ENCODE measurements at regions not wholly inside any gene's neighbourhood (a gene's known extent, or its start where the extent isn't known, plus 50 kb on each side); places are given as distances from the start of the nearest gene placed in this dataset.

DNA sequence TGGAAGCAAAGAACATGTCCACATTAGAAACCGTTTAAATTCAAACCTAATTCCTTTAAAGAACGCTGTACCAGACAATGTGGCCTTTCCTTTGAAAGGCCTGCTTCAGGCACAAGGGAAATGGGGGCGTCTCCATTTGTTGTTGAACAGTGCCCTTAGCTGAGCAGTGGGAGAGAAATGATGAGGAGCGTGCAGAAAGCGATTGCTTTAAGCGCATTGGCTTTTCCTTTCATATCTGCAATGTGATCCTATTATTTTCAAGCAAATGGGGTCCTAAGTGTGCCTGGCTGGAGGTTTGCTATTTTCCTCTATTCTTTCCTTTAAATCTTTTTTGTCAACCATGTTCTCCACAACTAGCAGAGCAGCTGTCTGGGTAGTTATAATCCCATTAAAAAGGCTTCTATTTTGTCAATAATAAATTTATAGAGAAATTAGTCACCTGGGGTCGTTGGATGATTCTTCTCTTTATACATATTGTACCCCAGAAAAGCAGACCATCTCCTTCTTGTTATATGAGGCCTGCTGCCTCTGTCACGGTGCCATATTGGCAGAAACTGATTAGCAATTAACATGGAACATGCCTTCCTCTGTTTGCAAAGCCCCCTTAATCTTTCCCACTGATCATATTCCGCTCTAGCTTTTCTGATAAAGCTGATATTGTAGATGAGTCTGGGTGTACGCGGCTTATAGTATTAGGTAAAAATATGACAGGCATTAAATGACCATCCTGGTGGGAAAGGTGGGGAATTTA lies 151.1 kb upstream of the JAG1 start:
- no peak for TF ChIP-seq CTCF (conservative IDR thresholded peaks at IDR 0.05; ENCODE audit: low read depth, low read length)
- H3K4me3 ChIP-seq (ENCODE audit: low read length), result no peak overlapping the region
- DNase-seq (ENCODE audit: low read depth), result no peak

- no peak for TF ChIP-seq CTCF (conservative IDR thresholded peaks at IDR 0.05; ENCODE audit: low read depth, low read length)
- no peak for DNase-seq (ENCODE audit: low read depth)
- H3K4me3 ChIP-seq (ENCODE audit: low read length), result no peak overlapping the region
Observed at GRCh38 chr20:10826111-10826510, 152.3 kb upstream of the JAG1 start.

DNA sequence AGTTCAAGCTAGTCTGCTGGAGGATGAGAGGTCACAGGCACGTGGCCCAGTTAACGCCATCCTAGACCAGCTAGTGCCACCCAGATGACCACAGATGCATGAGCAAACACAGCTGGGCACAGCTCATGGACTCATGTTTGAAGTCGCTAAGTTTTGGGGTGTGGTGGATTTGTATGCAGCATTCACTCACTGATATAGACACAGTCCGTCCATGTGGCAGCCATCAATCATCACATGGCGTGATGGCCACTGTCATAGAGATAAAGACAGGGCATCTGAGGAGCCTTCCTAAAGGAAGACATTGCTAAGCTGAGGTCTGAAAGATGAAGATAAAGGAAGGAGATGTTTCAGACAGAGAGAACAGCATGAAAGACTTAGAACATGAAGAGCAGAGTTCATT lies 154.4 kb upstream of the JAG1 start:
- no peak overlapping the region for H3K4me3 ChIP-seq (ENCODE audit: low read length)
- TF ChIP-seq CTCF (conservative IDR thresholded peaks at IDR 0.05; ENCODE audit: low read depth, low read length), result no peak
- DNase-seq (ENCODE audit: low read depth), result no peak

GRCh38 chr20:10832141-10832540 lies 158.3 kb upstream of the JAG1 start:
- DNase-seq (ENCODE audit: low read depth), result no peak
- H3K4me3 ChIP-seq (ENCODE audit: low read length), result no peak overlapping the region
- no peak for TF ChIP-seq CTCF (conservative IDR thresholded peaks at IDR 0.05; ENCODE audit: low read depth, low read length)

DNA sequence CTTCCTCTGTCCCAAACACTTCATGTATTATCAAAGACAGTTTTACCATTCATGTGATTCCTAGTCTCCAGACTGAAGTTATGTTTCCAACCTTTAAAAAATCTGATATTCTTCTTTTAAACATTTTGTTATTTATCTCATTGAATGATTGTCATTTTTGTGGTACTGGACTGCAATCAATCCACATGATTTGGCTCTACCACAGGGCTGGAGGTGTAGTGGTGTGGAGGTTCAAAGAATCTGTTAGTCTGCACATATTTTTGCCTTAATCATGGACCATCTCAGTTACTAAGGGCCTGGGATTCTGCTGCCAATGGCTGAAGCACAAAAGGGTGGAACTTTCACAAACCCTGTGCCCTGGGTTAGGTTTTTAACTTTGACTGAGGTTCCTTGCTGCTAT lies 164.1 kb upstream of the JAG1 start:
- no peak for DNase-seq (ENCODE audit: low read depth)
- no peak for TF ChIP-seq CTCF (conservative IDR thresholded peaks at IDR 0.05; ENCODE audit: low read depth, low read length)

DNA sequence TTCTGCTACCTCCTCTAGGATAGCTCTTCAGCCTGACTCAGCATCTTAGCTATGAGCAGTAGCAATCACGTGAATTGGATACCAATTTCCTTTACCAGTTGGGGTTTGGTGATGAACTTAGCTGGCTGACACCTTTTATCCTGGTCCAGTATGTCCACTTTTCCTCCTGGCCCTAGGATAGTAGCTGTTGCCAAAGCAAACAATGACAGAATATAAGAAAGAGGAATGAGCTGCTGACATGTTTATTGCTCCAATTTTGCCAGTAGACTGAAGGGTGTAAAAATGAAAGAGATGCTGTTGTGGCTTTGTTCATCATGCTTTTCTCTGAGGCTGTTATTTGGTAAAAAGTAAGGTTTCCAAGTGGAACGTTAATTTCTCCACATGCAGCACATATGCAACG lies 168.3 kb upstream of the JAG1 start:
- no peak for TF ChIP-seq CTCF (conservative IDR thresholded peaks at IDR 0.05; ENCODE audit: low read depth, low read length)
- DNase-seq (ENCODE audit: low read depth), result no peak
- H3K4me3 ChIP-seq (ENCODE audit: low read length), result no peak overlapping the region

More for the DNA sequence above, 164.1 kb upstream of the JAG1 start:
- H3K4me3 ChIP-seq (ENCODE audit: low read length), result no peak overlapping the region

DNA sequence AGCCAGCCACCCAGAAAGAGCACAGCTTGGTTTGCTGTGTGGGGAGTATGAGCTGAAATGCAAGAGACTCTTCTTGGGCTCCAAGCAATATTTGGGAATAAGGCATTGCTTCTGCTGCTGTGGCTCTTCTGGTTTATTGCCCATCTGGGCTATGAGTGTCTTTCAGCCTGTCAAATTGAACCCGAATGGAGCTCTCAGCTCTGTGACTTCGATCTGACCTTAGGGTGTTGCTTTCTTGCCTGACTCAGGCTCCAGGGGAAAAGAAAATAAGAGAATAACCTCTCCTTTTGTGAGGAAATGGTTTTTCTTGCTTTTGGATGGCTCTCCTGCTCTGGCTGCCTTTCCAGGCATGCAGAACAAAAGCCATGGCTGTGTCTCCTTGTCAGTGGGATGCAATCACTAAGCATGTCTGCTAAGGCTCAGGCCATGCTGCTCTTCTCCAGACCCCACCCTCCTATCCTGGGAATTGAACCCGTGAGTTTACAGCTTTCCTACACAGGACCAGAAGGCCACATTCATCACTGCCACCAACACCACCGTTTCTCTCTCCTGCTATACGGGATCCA lies 169.4 kb upstream of the JAG1 start:
- no peak for DNase-seq (ENCODE audit: low read depth)
- no peak for TF ChIP-seq CTCF (conservative IDR thresholded peaks at IDR 0.05; ENCODE audit: low read depth, low read length)
- no peak overlapping the region for H3K4me3 ChIP-seq (ENCODE audit: low read length)
